NT2/D1 (cell line): ENCODE measurements at regions not wholly inside any gene's neighbourhood (a gene's known extent, or its start where the extent isn't known, plus 50 kb on each side); places are given as distances from the start of the nearest gene placed in this dataset.

Experiments used
- DNase-seq: peaks from one replicate; pipeline ENCODE4 v3.0.0-alpha.2; 2011; ENCODE audit warnings: low read depth, low spot score
- H3K27me3 ChIP-seq: 2 replicates; pipeline ENCODE4 v1.6.0; 2011; ENCODE audit warnings: mild to moderate bottlenecking; ENCODE audit not compliant: insufficient read length, insufficient read depth
- H3K36me3 ChIP-seq: 2 replicates; pipeline ENCODE4 v1.6.1; 2011; ENCODE audit warnings: mild to moderate bottlenecking, low read length, mixed read lengths; ENCODE audit not compliant: insufficient read depth, insufficient read length
- H3K4me1 ChIP-seq: 2 replicates; pipeline ENCODE4 v1.5.1; 2011; ENCODE audit not compliant: insufficient read depth, insufficient read length
- H3K4me3 ChIP-seq: 2 replicates; pipeline ENCODE4 v1.5.1; 2011; ENCODE audit warnings: low read depth; ENCODE audit not compliant: insufficient read length
- H3K9ac ChIP-seq: 2 replicates; pipeline ENCODE4 v1.6.0; 2011; ENCODE audit warnings: low read depth; ENCODE audit not compliant: insufficient read length
- H3K9me3 ChIP-seq: 2 replicates; pipeline ENCODE4 v1.5.1; 2011; ENCODE audit warnings: mild to moderate bottlenecking, low read length; ENCODE audit not compliant: insufficient read depth
- SUZ12 ChIP-seq: IDR thresholded peaks from 2 replicates; pipeline ENCODE4 v1.6.1; 2011; ENCODE audit not compliant: insufficient read length, insufficient read depth; ENCODE audit errors: extremely low read depth
- YY1 ChIP-seq: IDR thresholded peaks from 2 replicates; pipeline ENCODE4 v1.6.1; 2011; ENCODE audit not compliant: insufficient read length, insufficient read depth
- ZNF274 ChIP-seq: IDR thresholded peaks from 2 replicates; pipeline ENCODE4 v1.6.1; 2011; ENCODE audit warnings: mild to moderate bottlenecking, low read depth, low read length

- Histone ChIP-seq H3K4me3 (no peak overlapping the region), H3K4me1 (no peaks in the 10 kb centered on the region), H3K36me3 (no peaks in the 10 kb centered on the region), H3K9ac (no peak overlapping the region), H3K27me3 (no peaks in the 10 kb centered on the region), H3K9me3 (peaks cover 7% of the 10 kb centered on the region; the same call in 1 of the 2 replicates)
- DNase-seq, result no peak
- TF ChIP-seq YY1 (no peak), SUZ12 (no peak), ZNF274 (no peak)
These were observed 79.1 kb upstream of the DYNC1I2 start for GRCh38 chr2:171608168-171608567.

DNA sequence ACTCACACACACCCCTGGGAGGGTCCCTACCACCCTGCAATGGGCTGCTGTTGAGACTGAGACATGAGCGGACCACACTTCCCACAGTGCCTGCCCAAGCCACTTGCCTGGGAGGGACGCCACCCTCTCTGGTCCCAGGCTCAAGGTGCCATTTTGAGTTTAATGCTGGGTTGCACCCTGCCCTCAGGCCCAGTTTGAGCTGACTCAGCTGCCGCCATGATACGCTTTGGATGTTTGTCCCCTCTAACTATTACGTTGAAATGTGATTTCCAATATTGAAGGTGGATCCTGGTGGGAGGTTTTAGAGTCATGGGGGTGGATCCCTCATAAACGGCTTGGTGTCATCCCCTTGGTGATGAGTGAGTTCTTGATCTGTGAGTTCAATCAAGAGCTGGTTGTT, 76.4 kb upstream of the DYNC1I2 start:
- Histone ChIP-seq H3K9ac (no peak overlapping the region), H3K36me3 (no peaks in the 10 kb centered on the region), H3K27me3 (no peaks in the 10 kb centered on the region), H3K9me3 (peaks cover 7% of the 10 kb centered on the region; the same call in 1 of the 2 replicates), H3K4me3 (no peak overlapping the region), H3K4me1 (no peaks in the 10 kb centered on the region)
- TF ChIP-seq ZNF274 (no peak), SUZ12 (no peak), YY1 (no peak)
- no peak for DNase-seq

DNA sequence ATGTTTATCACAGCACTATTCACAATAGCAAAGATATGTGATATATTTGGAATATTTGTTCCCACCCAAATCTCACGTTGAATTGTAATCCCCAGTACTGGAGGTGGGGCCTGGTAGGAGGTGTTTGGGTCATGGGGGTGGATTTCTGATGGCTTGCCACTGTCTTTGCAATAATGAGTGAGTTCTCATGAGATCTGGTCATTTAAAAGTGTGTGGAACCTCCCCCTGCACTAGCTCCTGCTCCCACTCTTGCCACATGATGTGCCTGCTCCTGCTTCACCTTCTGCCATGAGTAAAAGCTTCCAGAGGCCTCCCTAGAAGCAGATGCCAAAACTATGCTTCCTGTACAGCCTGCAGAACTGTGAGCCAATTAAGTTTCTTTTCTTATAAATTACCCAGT, 72.2 kb upstream of the DYNC1I2 start:
- DNase-seq, result no peak
- no peaks in the 10 kb centered on the region for H3K9me3 ChIP-seq
- H3K36me3 ChIP-seq, result no peaks in the 10 kb centered on the region

DNA sequence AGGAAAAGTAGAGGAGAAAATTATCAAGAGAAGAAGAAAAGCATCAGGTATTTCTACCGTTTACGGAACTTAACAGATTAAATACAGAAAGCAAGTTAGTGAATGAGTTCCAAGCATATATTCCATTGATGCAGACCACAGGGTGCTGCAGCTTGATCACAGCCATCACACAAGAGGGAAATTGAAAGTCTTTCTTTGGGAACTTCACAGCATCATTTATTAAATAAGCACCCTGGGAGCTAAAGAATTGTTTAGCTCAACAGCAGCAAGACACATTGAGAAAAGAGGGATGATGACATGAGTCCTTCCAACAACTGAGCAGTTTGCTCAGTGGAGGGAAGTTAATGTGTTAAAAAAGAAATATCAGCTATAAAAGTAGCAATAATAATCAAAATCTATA, 69.3 kb upstream of the DYNC1I2 start:
- TF ChIP-seq ZNF274, result no peak
- TF ChIP-seq SUZ12, result no peak
- no peak for TF ChIP-seq YY1
- H3K27me3 ChIP-seq, result no peaks in the 10 kb centered on the region
- H3K36me3 ChIP-seq, result no peaks in the 10 kb centered on the region
- H3K9ac ChIP-seq, result no peak overlapping the region
- no peaks in the 10 kb centered on the region for H3K9me3 ChIP-seq
- H3K4me1 ChIP-seq, result no peaks in the 10 kb centered on the region
- no peak for DNase-seq
- H3K4me3 ChIP-seq, result no peak overlapping the region

More for the DNA sequence above, 72.2 kb upstream of the DYNC1I2 start:
- no peaks in the 10 kb centered on the region for H3K4me1 ChIP-seq
- H3K27me3 ChIP-seq, result no peaks in the 10 kb centered on the region
- H3K9ac ChIP-seq, result no peak overlapping the region
- no peak for TF ChIP-seq ZNF274
- no peak for TF ChIP-seq YY1
- TF ChIP-seq SUZ12, result no peak
- H3K4me3 ChIP-seq, result no peak overlapping the region

GRCh38 chr2:171625006-171625405, 62.3 kb upstream of the DYNC1I2 start:
- Histone ChIP-seq H3K36me3 (no peaks in the 10 kb centered on the region), H3K9me3 (peaks cover 42% of the 10 kb centered on the region), H3K9ac (no peak overlapping the region), H3K4me1 (no peaks in the 10 kb centered on the region), H3K27me3 (no peaks in the 10 kb centered on the region), H3K4me3 (no peak overlapping the region)
- no peak for DNase-seq
- TF ChIP-seq ZNF274 (no peak), SUZ12 (no peak), YY1 (no peak)

GRCh38 chr2:171626949-171627348, 60.3 kb upstream of the DYNC1I2 start:
- TF ChIP-seq ZNF274 (no peak), YY1 (no peak), SUZ12 (no peak)
- H3K4me3 ChIP-seq, result no peak overlapping the region
- H3K27me3 ChIP-seq, result no peaks in the 10 kb centered on the region
- H3K9ac ChIP-seq, result no peak overlapping the region
- DNase-seq, result no peak
- H3K4me1 ChIP-seq, result no peaks in the 10 kb centered on the region
- peaks cover 62% of the 10 kb centered on the region for H3K9me3 ChIP-seq
- H3K36me3 ChIP-seq, result no peaks in the 10 kb centered on the region

- Histone ChIP-seq H3K9ac (no peak overlapping the region), H3K4me3 (no peak overlapping the region), H3K4me1 (no peaks in the 10 kb centered on the region), H3K36me3 (no peaks in the 10 kb centered on the region), H3K27me3 (no peaks in the 10 kb centered on the region), H3K9me3 (peaks cover 66% of the 10 kb centered on the region)
- TF ChIP-seq ZNF274 (no peak), SUZ12 (no peak), YY1 (no peak)
- no peak for DNase-seq
These were observed 59.9 kb upstream of the DYNC1I2 start for GRCh38 chr2:171627412-171627811.

DNA sequence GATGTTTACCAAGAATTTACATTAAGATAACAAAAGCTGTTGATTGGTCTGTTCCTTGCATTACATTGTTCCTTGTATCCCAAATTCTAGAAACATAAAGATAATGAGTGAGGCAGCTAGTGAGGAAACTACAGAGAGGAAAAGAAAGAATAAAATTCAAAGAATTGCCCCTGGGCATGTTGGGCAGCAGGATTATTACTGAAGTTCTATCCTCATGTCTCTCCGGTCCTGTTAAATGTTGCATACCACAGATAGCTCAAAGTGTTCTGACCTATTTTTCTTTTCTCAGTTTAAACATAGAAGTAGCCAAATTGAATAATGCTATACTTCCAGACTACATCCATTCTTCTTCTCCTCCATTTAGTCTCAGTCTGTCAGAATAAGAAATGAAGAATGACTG, 58.2 kb upstream of the DYNC1I2 start:
- Histone ChIP-seq H3K4me3 (no peak overlapping the region), H3K9ac (no peak overlapping the region), H3K9me3 (peaks cover 76% of the 10 kb centered on the region), H3K4me1 (no peaks in the 10 kb centered on the region), H3K27me3 (no peaks in the 10 kb centered on the region), H3K36me3 (no peaks in the 10 kb centered on the region)
- DNase-seq, result no peak
- no peak for TF ChIP-seq YY1
- no peak for TF ChIP-seq SUZ12
